Middle frontal gyrus (tissue), 1 donor: ENCODE measurements at regions not wholly inside any gene's neighbourhood (a gene's known extent, or its start where the extent isn't known, plus 50 kb on each side); places are given as distances from the start of the nearest gene placed in this dataset.
"Not testable (repeated sequence)": the region's sequence is repeated elsewhere in the genome, so short reads cannot be mapped to it uniquely, and the experiment has no call there.

Source experiments
- DNase-seq: peaks from one replicate; pipeline ENCODE4 v3.0.0-alpha.2; 2015; ENCODE audit warnings: low spot score; ENCODE audit errors: extremely low spot score

DNA sequence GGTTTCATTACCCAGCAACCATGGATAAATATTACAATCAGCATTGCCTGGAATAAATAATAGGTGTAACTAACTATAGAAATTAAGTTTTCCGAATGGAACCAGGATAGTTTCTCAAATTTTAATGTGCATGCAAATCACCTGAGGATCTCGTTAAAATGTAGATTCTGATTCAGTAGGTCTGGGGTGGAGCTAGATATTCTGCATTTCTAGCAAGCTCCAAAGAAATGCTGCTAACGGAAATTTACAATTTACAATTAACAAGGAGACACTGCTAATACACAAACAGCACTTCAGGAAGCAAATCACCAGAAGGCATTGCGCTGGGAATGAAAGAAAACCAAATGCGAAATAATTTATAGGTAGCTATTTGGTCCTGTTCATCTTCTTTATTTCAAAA lies 597.5 kb upstream of the KLF12 start:
- no peak for DNase-seq

DNA sequence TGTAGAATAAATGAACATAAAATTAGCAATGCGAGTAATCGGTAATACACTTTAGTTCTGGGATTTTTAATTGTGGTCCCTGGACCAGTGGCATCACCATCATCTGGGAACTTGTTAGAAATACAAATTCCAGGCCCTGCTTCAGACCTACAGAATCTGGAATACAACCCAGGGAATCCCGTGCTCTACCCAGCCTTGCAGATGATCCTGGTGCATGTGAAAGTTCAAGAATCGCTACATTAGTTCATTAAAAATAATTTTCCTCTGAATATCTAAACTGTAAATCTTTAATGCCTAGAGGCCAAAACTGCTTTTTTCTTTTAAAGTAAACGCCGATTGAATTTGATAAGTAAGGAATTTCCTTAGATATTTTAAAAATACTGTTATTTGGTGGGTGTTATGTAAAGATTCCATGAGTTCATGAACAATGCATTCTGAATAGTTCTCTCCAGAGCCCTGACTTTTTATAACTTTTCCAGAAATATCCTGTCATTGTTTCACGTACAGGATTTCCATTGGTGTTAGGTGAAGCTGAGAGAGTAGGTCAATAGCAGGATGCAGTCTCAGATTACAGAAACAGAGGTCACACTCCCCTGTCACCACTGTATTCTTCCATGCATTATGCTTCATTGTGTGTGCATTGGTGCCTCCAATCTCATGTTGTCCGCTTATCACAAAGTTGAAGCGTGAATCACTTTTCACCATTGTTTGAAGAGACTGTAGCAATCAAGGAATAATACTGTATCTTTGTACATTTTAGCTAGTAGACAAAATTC lies 596.5 kb upstream of the KLF12 start:
- no peak for DNase-seq

DNA sequence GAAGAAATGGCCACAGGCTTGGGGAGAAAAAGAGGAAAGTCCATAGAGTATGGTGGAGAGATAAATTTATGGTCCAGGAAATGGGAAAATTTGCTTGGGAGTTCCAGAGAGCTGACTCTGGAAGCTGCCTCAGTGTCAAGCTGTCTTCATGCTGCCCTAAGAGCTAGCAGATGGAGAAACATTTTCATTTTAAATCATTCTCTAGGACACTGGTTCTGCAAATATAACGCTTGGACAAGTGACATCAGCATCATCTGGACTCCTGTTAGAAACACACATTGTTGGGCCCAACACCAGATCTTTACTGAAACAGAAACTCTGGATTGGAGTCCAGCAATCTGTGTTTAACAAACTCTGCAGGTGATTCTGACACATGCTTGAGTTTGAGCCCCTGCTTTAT lies 592.0 kb upstream of the KLF12 start:
- DNase-seq, result no peak

DNA sequence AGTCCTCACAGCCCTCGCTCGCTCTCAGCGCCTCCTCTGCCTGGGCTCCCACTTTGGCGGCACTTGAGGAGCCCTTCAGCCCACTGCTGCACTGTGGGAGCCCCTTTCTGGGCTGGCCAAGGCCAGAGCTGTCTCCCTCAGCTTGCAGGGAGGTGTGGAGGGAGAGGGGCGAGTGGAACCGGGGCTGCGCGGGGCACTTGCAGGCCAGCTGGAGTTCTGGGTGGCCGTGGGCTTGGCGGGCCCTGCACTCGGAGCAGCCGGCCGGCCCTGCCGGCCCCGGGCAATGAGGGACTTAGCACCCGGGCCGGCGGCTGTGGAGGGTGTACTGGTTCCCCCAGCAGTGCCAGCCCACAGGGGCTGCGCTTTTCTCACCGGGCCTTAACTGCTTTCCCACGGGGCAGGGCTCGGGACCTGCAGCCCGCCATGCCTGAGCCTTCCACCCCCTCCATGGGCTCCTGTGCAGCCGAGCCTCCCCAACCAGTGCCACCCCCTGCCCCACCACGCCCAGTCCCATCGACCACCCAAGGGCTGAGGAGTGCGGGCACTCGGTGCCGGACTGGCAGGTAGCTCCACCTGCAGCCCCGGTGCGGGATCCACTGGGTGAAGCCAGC lies 584.1 kb upstream of the KLF12 start:
- DNase-seq, result not testable (repeated sequence)

DNA sequence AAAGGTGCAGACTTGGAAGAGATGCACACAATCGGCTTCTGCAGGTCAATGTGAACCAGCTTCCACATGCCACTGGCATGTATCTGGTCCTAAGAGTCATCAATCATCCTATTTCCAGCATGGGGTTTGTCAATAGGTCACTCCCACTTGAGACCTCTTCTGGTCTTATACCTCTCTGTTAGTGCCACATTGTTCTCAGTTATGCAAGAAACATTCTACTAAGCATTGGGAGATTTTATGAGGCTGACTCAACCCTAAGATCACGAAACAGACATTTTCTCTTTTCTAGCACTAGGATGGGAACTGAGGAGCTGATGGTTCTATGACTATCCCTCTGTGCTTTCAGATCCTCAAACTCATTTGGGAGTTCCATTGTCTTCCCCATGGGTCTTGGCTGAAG lies 581.5 kb upstream of the KLF12 start:
- DNase-seq, result no peak

DNA sequence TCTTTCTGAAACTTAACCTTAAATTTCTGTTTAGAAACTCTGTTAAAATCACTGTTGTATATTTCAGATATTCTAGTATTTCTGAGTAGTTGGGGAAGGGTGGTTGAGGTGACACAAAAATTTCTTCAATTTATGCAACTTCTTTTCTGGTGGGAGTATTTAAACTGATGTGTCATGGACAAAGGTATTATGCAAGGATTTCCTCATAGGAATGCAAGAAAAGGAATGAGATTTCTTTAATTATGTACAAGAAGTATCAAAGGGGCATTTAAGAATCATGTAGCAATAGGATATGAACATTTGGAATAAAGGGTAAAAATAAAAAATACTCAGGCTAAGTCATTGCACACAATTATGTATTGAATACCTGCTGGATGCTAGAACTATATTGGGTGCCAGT lies 575.8 kb upstream of the KLF12 start:
- no peak for DNase-seq

DNA sequence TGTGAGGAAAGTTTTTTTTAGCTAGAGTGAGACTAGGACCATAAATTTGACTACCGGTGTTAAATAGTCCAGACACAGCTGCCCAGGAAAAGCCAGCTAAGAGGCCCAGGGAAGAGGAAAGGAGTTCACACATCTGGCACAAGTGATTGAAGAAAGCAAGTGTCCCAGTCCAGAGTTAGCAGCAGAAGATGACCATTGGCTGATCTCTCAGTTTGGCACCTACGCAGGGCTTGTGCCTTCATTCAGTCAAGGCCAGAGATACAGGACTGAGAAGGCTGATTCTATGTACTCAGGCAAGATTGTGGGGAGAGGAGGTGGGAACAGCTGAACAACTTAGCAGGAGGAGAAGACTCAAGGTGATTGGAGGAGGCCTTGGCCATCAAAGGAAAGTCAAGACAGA lies 575.0 kb upstream of the KLF12 start:
- no peak for DNase-seq

DNA sequence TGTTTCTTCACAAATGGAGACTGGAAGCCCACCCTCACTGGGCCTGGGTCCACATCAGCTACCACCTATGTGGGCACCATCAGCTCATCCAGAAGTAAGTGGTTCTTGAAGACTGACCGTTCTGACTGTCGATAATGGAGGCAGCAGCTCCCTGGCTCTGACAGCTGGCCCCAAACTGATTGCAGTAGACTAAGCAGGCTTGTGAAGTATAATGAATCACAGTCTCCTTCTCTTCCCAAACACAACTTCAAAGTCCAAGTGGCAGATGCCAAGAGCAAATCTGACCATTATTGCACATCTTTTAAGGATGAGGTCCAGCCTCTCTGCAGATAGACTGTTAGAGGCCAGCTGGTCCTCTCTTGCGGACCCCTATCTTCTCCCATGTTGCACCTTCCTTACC lies 574.4 kb upstream of the KLF12 start:
- DNase-seq, result no peak

DNA sequence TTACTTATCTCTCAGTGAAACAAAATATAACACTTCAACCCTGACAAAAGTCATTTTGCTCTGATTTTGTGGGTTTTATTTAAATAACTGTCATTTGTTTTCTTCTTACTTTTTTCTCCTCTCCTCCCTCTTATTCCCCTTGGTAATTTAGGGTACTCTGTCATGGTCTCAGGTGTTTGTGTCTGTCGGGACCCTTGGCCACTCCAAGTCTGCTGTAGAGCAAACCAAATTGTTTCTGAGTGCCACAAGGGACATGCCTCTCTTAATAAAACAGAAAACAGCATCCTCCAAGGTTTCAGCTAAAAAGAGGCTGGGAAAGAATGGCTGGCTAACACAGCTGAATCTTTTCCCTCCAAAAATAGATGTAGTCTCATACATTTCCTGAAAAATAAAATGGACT lies 573.1 kb upstream of the KLF12 start:
- DNase-seq, result no peak

DNA sequence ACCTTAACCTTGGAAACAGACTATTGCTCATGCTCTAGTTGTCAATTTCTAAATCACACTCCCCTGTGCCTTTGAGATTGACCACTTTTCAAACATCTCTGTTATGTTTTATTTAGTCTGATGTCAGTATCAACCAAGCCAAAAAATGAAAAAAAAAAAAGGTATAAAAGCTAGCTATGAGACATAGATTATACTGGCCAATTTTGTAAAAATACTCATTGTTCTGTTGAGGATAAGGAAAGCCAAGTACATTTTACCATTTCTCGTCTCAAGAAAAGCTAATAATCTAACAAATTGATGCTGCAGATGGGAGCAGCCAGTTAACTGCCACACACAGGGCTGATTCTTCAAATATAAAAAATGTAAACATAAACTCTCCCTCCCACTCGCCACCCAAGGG lies 572.6 kb upstream of the KLF12 start:
- DNase-seq, result no peak

DNA sequence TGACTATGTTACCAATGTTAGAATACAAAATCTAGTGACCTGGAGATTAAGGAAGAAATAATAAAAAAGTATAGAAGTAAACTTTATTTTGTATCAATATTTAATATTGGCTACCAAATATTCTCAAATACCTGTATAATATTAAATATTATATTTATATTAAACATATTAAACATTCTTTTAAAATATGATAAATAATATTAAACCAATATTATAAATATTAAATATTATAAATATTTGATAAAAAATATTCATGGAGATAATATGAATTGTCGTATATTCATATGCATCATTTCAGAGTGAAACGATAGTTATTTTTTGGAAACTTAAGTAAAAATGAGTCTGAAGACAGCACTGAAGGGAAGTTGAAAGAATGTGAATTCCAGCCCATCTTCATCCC lies 571.2 kb upstream of the KLF12 start:
- DNase-seq, result no peak

DNA sequence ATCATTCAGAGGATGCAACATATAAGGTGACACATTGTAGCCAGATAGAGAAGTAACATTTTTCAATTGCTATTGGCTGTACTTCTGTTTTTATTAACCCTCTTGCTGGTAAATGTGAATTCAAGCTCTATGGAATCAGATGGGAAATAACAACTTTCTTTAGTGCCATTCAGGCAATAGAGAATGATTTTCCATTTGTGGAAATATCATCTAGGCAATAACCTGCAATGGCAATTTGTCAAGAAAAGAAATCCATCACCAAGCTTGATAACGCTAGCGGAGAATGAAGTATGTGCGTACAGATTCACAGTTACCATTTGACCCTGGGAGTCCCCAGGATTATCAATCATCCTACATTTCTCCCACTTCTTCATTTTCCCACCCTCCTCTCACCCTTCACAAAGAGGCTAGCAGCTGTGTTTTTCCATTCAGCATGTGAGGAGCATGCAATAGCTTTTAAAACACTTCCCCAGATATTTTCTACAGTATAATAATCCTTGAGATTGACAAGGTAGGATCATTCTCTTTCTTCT lies 569.7 kb upstream of the KLF12 start:
- no peak for DNase-seq

DNA sequence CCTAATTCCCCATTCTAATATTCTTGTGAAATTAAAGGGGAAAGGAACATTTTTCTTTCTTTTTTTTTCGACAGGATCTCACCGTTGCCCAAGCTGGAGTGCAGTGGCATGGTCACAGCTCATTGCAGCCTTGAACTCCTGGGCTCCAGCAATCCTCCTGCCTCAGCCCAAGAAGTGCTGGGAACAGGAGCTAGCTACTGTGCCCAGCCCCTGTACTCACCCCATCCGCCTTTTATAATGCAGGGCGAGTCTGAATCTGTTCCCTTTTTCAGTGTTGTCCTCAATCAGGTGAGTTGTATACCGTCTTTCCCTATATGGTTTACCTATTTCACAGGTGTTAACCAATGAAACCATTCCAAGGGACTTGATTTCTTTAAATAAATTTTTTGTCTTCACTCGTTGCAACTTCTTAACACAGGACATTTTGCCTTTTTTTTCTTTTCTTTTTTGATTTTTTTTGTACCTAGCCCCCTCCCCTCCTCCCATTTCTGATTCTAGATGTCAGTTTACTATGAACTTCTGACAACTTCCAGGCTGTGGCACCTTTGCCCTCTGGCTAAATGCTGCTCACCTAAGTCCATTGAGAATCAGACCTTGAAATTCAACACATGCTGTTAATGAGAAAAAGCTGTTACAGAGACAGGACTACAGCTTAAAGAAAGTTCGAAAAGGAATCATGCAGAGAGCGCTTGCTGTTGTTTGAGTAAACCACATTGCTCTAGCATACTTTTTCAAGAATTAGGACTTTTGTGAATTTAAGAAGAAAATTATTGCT lies 562.1 kb upstream of the KLF12 start:
- no peak for DNase-seq

DNA sequence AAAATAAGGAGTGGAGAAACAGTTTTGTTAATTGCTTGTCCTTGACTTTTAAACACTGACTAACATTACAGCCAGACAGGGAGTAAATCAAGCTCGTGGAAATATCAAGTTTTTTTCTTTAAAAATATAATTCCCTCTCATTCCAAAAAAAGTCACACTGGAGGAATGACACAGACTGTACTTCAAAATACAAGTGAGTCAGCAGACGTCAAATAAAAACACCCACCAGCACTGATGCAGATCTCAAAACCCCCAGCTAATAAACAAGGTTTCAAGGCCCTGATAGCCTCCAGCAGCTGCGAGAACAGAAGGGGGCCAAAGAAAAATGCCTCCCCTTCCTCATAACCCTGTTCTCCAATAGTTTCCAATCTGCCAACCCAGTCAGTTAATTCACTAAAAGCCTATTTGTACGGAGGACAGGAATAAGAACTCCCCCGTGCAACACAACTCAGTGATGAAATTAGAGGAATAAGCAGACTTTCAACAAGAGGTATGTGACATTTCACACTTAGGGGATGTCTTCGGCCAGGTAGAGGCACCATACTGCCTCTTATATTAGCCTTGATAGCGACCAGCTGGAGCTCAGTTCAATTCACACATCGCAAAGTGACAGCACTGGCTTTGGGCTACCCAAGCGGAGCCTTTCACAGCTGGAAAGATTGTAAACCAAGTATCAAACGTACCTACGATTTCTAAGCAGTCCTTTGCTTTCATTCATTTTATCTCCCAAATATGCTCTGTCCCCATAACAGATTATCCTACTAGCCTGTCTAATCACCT lies 561.0 kb upstream of the KLF12 start:
- no peak for DNase-seq

DNA sequence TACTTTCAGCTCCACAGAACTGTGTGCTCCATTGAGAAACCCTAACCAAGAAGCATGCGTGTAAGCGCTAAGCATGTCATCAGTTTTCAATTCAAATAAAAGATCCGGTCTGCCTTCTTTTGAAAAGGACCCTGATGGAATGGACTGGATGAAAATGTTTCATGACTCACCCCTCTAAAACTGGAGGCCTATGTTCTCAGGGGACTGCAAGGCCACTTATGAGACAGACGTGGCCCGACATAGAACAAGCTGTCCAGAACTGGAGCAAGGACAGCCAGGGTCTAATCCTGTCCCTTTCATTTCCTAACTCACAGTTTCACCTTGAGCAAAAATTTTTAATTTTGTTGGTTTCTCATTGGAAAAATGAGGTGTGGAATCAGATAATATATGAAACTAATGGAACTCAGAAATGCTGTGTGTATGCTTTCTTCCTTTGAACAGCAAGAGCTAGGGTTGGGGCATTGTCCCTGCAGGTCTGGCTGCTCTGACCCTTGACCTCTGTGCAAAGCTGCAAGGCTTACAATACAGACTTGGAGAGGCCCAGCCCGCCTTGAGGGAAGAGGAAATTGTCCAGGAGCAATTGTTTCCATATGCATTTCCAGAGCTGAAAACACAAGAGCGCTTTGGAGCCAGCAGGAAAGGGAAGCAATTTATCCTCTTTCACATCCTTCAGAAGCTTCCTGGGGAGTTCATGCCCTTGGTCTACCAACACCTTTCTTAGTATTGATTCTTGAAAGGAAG lies 553.4 kb upstream of the KLF12 start:
- DNase-seq, result no peak

DNA sequence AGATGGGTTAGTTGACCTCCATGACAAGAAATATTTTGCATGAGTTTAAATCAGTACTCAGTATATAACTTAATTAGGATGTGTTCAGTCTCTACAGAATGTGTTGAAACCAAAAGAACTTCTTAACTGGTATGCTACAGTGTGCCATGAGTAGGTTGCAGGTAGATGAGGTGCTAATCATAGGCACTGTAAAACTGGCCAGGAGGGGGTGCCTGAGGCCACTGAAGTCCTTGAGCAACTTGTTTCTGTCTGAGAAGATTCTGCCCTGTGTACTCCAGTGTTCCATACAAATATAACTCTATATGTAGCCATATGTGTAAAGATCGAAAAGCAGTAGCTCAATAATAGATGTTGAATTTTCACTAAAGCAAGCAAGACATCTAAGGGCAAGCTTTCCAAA lies 549.2 kb upstream of the KLF12 start:
- no peak for DNase-seq

DNA sequence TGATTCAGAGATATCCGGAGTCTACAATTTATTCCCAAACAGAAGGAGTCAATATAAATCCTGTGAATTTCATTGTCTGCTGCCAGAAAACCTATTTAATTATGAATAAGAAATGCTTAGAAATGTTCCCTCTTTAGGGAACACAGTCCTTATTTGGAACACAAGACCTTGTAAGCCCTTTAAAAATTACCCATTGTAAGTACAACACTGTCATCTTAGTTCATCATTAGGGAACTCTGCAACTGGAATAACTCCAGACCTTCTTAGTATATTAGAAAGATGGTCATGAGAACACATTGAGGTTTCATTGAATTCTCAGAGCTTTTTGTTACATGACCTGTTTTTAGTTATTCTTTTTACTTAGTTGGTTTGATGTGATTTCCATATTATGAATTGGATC lies 548.5 kb upstream of the KLF12 start:
- DNase-seq, result no peak

DNA sequence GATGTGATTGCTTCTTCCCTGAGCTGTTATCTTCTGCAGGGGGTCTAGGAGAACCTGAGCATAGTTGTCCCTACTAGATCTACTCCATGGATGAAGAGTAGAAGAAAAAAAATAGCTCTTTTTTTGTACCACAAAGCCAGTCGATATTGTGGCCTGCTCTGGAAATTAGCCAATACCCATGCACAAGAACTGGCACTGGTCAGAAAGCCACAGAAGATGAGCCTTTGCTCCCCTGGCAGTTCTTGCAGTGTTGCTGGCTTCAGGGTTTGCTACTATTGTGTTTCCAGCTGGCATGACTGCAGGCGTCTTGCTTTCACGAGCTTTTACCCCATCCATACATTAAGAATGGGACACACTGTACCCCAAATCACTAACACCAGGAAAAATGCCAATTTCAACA lies 547.7 kb upstream of the KLF12 start:
- DNase-seq, result no peak

DNA sequence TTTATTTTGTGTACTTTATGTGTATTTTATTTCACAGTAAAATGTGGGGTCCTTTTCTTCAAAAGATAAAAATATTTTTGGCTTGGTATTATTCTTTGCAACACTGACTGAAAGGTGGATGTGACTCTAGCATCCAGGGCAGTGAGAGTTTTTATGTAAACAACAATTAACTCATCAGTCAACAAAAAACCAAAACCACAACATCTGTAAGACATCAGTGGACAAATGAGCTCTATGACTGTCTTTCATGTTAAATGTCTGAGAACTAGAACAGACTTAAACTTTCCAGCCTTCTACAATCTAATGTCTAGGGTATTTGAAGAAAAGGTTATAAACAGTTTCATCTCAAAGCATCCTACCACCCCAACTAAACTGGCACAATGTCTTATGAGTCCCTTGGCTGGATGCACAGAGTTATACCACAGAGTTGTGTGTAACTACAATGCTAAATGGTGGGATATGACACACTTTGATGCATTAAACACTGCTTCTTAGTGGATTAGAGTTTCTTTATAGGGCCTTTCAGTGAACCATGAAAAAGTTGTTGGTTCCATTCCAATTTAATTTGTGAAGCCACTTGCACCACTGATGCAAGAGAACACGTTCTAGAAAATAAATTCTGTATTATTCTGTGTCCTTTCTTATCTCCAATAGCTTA lies 544.2 kb upstream of the KLF12 start:
- no peak for DNase-seq

DNA sequence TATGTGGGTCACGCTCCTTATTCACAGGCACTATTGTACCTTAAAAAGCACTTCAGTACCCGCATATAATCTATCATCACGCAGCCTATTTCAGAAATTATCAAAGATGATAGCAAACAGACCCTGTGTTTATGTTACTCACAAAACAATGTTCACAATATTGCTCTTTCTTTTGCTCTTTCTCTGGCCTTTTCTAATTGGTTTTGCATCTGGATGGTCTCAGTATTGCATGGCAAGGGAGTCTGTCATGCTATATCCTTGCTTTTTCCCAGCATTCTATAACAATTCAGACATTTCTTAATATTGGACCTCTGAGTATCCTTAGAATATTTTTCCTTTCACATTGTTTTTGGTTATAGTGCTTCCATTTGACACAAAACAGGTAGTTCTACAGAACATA lies 541.8 kb upstream of the KLF12 start:
- DNase-seq, result no peak
